SH-SY5Y (cell line): ENCODE measurements at regions not wholly inside any gene's neighbourhood (a gene's known extent, or its start where the extent isn't known, plus 50 kb on each side); places are given as distances from the start of the nearest gene placed in this dataset.

Experiments used
- GATA2 ChIP-seq: IDR thresholded peaks from 2 replicates; pipeline ENCODE4 v1.6.1; 2011; ENCODE audit warnings: mild to moderate bottlenecking, low read depth, low read length
- GATA3 ChIP-seq: IDR thresholded peaks from 2 replicates; pipeline ENCODE4 v1.6.1; 2011; ENCODE audit warnings: low read depth, mild to moderate bottlenecking, low read length, moderate library complexity

GRCh38 chr3:162269636-162270458 is 773.2 kb downstream of the OTOL1 start:
- no peak for TF ChIP-seq GATA3
- no peak for TF ChIP-seq GATA2
